Prostate gland (tissue), 2 donors: ENCODE measurements at regions not wholly inside any gene's neighbourhood (a gene's known extent, or its start where the extent isn't known, plus 50 kb on each side); places are given as distances from the start of the nearest gene placed in this dataset.

Experiments used
- DNase-seq: peaks from one replicate; pipeline ENCODE4 v3.0.0-alpha.2; 2019; ENCODE audit warnings: low spot score
- H3K27ac ChIP-seq, 2 donors: fragments of 200-600 bp; sonication (generic); 2 replicates each; pipeline ENCODE4 v1.5.1; 2017 to 2019
- H3K27me3 ChIP-seq: fragments of 200-600 bp; sonication (generic); replicated peaks from 2 replicates; pipeline ENCODE4 v1.5.1; 2019; ENCODE audit not compliant: insufficient read depth
- H3K36me3 ChIP-seq, 2 donors: fragments of 200-600 bp; sonication (generic); 1 replicate in 1 of 2; 2 replicates in 1 of 2; pipeline versions ENCODE4 v1.5.1 to v1.8.1; 2017 to 2019
- H3K4me1 ChIP-seq: fragments of 200-600 bp; sonication (generic); replicated peaks from 2 replicates; pipeline ENCODE4 v1.5.1; 2019
- H3K4me3 ChIP-seq, 2 donors: fragments of 200-600 bp; sonication (generic); 2 replicates each; pipeline ENCODE4 v1.5.1; 2017 to 2019
- H3K9me3 ChIP-seq: fragments of 200-600 bp; sonication (generic); 2 replicates; pipeline ENCODE4 v1.5.1; 2017
- CTCF ChIP-seq, 4 experiments: fragments of 200-600 bp in 2 of 4; fragments of 450-650 bp in 2 of 4; sonication (generic) in 2 of 4; IDR thresholded peaks; 1 replicate in 3 of 4; 2 replicates in 1 of 4; pipeline ENCODE4 v1.5.1; 2016 to 2019; ENCODE audit warnings: antibody characterized with exemption in 4 of 4, mild to moderate bottlenecking in 2 of 4, moderate library complexity in 2 of 4
- POLR2A ChIP-seq: fragments of 450-650 bp; IDR thresholded peaks from one replicate; pipeline ENCODE4 v1.6.1; 2016; ENCODE audit warnings: antibody characterized with exemption, mild to moderate bottlenecking
- POLR2AphosphoS5 ChIP-seq: sonication (generic); formaldehyde crosslinking; IDR thresholded peaks from one replicate; pipeline ENCODE4 v1.6.1; 2017; ENCODE audit warnings: antibody characterized with exemption
- WGBS: methylation state at CpG from one replicate; pipeline ENCODE4 v1.1.5; 2018; 5-methylcytosine and 5-hydroxymethylcytosine counted together
- intact Hi-C: fragments of 100-400 bp; cut with DNase I; formaldehyde crosslinking; loops from one replicate; pipeline ENCODE4 v1.14.2; 2022

GRCh38 chr11:64450168-64450560 is 91.2 kb downstream of the RPS6KA4 start:
- Histone ChIP-seq H3K9me3 (no peaks in the 10 kb centered on the region), H3K27ac (no peak overlapping the region), H3K27me3 (no peaks in the 10 kb centered on the region), H3K4me3 (no peak overlapping the region), H3K4me1 (peaks cover 12% of the 10 kb centered on the region), H3K36me3 (no peaks in the 10 kb centered on the region)
- TF ChIP-seq CTCF (IDR thresholded peaks at IDR 0.05) = no peak
- TF ChIP-seq POLR2A = no peak
- no peak for TF ChIP-seq POLR2AphosphoS5
- intact Hi-C loops = no loop called here
- DNase-seq = no peak
- 95% methylated on average over 2 of the region's 2 CpGs for WGBS

DNA sequence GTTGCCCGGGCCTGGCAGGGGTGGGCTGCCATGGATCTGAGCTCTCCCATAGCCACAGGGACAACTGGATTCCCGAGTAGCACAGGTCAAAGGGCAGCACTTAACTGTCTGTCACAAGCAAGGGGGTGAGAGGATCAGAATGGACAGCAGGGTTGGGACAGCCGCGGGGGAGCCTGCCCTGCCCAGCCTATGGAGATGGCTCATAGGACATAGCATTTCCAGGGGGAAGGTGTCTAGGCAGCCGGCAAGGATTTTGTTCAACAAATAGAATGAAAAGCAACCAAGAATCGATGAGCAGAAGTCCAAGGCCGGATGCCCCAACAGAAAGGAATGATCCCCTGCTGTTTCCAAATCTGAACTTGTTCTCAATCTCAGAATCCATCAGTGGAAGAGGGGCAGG is 92.9 kb downstream of the RPS6KA4 start:
- H3K27ac ChIP-seq = no peak overlapping the region
- no peaks in the 10 kb centered on the region for H3K27me3 ChIP-seq
- intact Hi-C loops = no loop called here
- H3K4me1 ChIP-seq = peaks cover 12% of the 10 kb centered on the region
- H3K9me3 ChIP-seq = no peaks in the 10 kb centered on the region
- 66% methylated on average over 7 of the region's 7 CpGs for WGBS
- DNase-seq = no peak
- H3K4me3 ChIP-seq = no peak overlapping the region
- H3K36me3 ChIP-seq = no peaks in the 10 kb centered on the region
- TF ChIP-seq POLR2A (no peak), CTCF (IDR thresholded peaks at IDR 0.05) (no peak), POLR2AphosphoS5 (no peak)

GRCh38 chr11:64453466-64453865 is 94.5 kb downstream of the RPS6KA4 start:
- H3K9me3 ChIP-seq = no peaks in the 10 kb centered on the region
- H3K36me3 ChIP-seq = no peaks in the 10 kb centered on the region
- DNase-seq = no peak
- intact Hi-C loops = no loop called here
- no peak overlapping the region for H3K4me3 ChIP-seq
- 73% methylated on average over 1 of the region's 1 CpG for WGBS
- no peak overlapping the region for H3K27ac ChIP-seq
- no peak for TF ChIP-seq CTCF (IDR thresholded peaks at IDR 0.05)
- no peak for TF ChIP-seq POLR2A
- no peak for TF ChIP-seq POLR2AphosphoS5
- peaks cover 3% of the 10 kb centered on the region for H3K4me1 ChIP-seq
- H3K27me3 ChIP-seq = no peaks in the 10 kb centered on the region

GRCh38 chr11:64455456-64456261 is 96.7 kb downstream of the RPS6KA4 start:
- Histone ChIP-seq H3K36me3 (no peaks in the 10 kb centered on the region), H3K4me3 (no peak overlapping the region), H3K27ac (no peak overlapping the region), H3K4me1 (no peaks in the 10 kb centered on the region), H3K9me3 (no peaks in the 10 kb centered on the region), H3K27me3 (no peaks in the 10 kb centered on the region)
- 87% methylated on average over 22 of the region's 22 CpGs for WGBS
- intact Hi-C loops = no loop called here
- no peak for TF ChIP-seq POLR2A
- no peak for DNase-seq

- no peaks in the 10 kb centered on the region for H3K27me3 ChIP-seq
These were observed 97.8 kb downstream of the RPS6KA4 start for GRCh38 chr11:64456509-64457320.

More at GRCh38 chr11:64456509-64457320, 97.8 kb downstream of the RPS6KA4 start:
- Histone ChIP-seq H3K4me3 (no peak overlapping the region), H3K27ac (no peak overlapping the region), H3K9me3 (no peaks in the 10 kb centered on the region), H3K4me1 (no peaks in the 10 kb centered on the region), H3K36me3 (no peaks in the 10 kb centered on the region)
- TF ChIP-seq POLR2A (no peak), POLR2AphosphoS5 (no peak), CTCF (IDR thresholded peaks at IDR 0.05) (no peak)
- no peak for DNase-seq
- intact Hi-C loops = no loop called here
- WGBS = 85% methylated on average over 23 of the region's 23 CpGs
